A549 (cell line): ENCODE measurements at regions not wholly inside any gene's neighbourhood (a gene's known extent, or its start where the extent isn't known, plus 50 kb on each side); places are given as distances from the start of the nearest gene placed in this dataset.

Experiments
- BHLHE40 ChIP-seq: IDR thresholded peaks from 2 replicates; pipeline ENCODE4 v1.6.1; 2012; ENCODE audit warnings: low read depth, low read length, inconsistent platforms
- CTCF ChIP-seq: fragments of >200 bp; sonication (Bioruptor Twin); formaldehyde crosslinking; IDR thresholded peaks from 3 replicates; pipeline ENCODE4 v1.5.1; 2016
- FOSB ChIP-seq: fragments of 250-450 bp; sonication (Bioruptor Pico); IDR thresholded peaks from 2 replicates; pipeline ENCODE4 v1.5.0; 2020; ENCODE audit warnings: mild to moderate bottlenecking, moderate library complexity
- KDM1A ChIP-seq: fragments of 200-600 bp; sonication (generic); IDR thresholded peaks from 2 replicates; pipeline ENCODE4 v1.6.1; 2016; ENCODE audit warnings: low read depth, mild to moderate bottlenecking
- KDM5A ChIP-seq: fragments of 200-600 bp; sonication (generic); IDR thresholded peaks from 2 replicates; pipeline ENCODE4 v1.6.1; 2016; ENCODE audit warnings: antibody characterized with exemption, mild to moderate bottlenecking
- MYC ChIP-seq: IDR thresholded peaks from 2 replicates; pipeline ENCODE4 v1.6.1; 2012; ENCODE audit warnings: mild to moderate bottlenecking, inconsistent platforms, low read length, improper control_type of control experiment, borderline replicate concordance
- NR3C1 ChIP-seq: fragments of >200 bp; sonication (Bioruptor Twin); formaldehyde crosslinking; IDR thresholded peaks from 3 replicates; pipeline ENCODE4 v1.6.1; 2017
- PBX3 ChIP-seq: IDR thresholded peaks from 2 replicates; pipeline ENCODE4 v1.6.1; 2012
- POLR2A ChIP-seq: IDR thresholded peaks from 2 replicates; pipeline ENCODE4 v1.6.1; 2012; ENCODE audit warnings: mild to moderate bottlenecking, low read length
- POLR2AphosphoS2 ChIP-seq: conservative IDR thresholded peaks from 2 replicates; pipeline ENCODE4 v1.6.1; 2012; ENCODE audit warnings: low read length, improper control_type of control experiment, inconsistent platforms
- RNF2 ChIP-seq: fragments of 200-600 bp; sonication (generic); IDR thresholded peaks from 2 replicates; pipeline ENCODE4 v1.6.1; 2016; ENCODE audit warnings: low read depth, mild to moderate bottlenecking, antibody characterized with exemption, moderate library complexity, borderline replicate concordance
- SMC3 ChIP-seq: fragments of >200 bp; sonication (Bioruptor Twin); formaldehyde crosslinking; IDR thresholded peaks from 3 replicates; pipeline ENCODE4 v1.6.1; 2018; ENCODE audit warnings: inconsistent platforms
- TF ChIP-seq, protein P1 (sequence below): fragments of 200-600 bp; sonication (generic); IDR thresholded peaks from 2 replicates; pipeline ENCODE4 v1.6.1; 2016; ENCODE audit warnings: antibody characterized with exemption, mild to moderate bottlenecking, moderate library complexity
- TF ChIP-seq, protein P2 (sequence below): IDR thresholded peaks from 2 replicates; pipeline ENCODE4 v1.6.1; 2012

- TF ChIP-seq POLR2A (no peak), CTCF (no peak), KDM5A (no peak), SMC3 (no peak), MYC (no peak), FOSB (CRISPR knock-in tag) (no peak), RNF2 (no peak), PBX3 (no peak), KDM1A (no peak), NR3C1 (no peak), BHLHE40 (no peak), POLR2AphosphoS2 (no peak)
- TF ChIP-seq, protein P1, sequence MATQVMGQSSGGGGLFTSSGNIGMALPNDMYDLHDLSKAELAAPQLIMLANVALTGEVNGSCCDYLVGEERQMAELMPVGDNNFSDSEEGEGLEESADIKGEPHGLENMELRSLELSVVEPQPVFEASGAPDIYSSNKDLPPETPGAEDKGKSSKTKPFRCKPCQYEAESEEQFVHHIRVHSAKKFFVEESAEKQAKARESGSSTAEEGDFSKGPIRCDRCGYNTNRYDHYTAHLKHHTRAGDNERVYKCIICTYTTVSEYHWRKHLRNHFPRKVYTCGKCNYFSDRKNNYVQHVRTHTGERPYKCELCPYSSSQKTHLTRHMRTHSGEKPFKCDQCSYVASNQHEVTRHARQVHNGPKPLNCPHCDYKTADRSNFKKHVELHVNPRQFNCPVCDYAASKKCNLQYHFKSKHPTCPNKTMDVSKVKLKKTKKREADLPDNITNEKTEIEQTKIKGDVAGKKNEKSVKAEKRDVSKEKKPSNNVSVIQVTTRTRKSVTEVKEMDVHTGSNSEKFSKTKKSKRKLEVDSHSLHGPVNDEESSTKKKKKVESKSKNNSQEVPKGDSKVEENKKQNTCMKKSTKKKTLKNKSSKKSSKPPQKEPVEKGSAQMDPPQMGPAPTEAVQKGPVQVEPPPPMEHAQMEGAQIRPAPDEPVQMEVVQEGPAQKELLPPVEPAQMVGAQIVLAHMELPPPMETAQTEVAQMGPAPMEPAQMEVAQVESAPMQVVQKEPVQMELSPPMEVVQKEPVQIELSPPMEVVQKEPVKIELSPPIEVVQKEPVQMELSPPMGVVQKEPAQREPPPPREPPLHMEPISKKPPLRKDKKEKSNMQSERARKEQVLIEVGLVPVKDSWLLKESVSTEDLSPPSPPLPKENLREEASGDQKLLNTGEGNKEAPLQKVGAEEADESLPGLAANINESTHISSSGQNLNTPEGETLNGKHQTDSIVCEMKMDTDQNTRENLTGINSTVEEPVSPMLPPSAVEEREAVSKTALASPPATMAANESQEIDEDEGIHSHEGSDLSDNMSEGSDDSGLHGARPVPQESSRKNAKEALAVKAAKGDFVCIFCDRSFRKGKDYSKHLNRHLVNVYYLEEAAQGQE: no peak
- TF ChIP-seq, protein P2, sequence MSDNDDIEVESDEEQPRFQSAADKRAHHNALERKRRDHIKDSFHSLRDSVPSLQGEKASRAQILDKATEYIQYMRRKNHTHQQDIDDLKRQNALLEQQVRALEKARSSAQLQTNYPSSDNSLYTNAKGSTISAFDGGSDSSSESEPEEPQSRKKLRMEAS: no peak
Measured at GRCh38 chr5:104977529-104977928, 1414.9 kb upstream of the NUDT12 start.
